ENCODE measurements at regions not wholly inside any gene's neighbourhood (a gene's known extent, or its start where the extent isn't known, plus 50 kb on each side); places are given as distances from the start of the nearest gene placed in this dataset.
"Not testable (repeated sequence)": the region's sequence is repeated elsewhere in the genome, so short reads cannot be mapped to it uniquely, and the experiment has no call there.

GRCh38 chr14:106674093-106674492 lies 1147.7 kb downstream of the TMEM121 start:
- H3K27me3 Mint-ChIP-seq, H3K4me3 Mint-ChIP-seq, H3K36me3 Mint-ChIP-seq, H3K9me3 Mint-ChIP-seq, H3K4me1 Mint-ChIP-seq, H3K27ac Mint-ChIP-seq: not testable (repeated sequence)

GRCh38 chr14:106674509-106675125 lies 1148.2 kb downstream of the TMEM121 start:
- not testable (repeated sequence) for H3K27me3 Mint-ChIP-seq, H3K27ac Mint-ChIP-seq, H3K9me3 Mint-ChIP-seq, H3K36me3 Mint-ChIP-seq, H3K4me1 Mint-ChIP-seq, H3K4me3 Mint-ChIP-seq

- not testable (repeated sequence) for H3K4me1 Mint-ChIP-seq, H3K27ac Mint-ChIP-seq, H3K9me3 Mint-ChIP-seq, H3K4me3 Mint-ChIP-seq, H3K27me3 Mint-ChIP-seq, H3K36me3 Mint-ChIP-seq
Observed at GRCh38 chr14:106675716-106676115, 1149.3 kb downstream of the TMEM121 start.

- no peaks in the 10 kb centered on the region for H3K4me1 Mint-ChIP-seq
- H3K27me3 Mint-ChIP-seq: peaks cover 5% of the 10 kb centered on the region
- no peaks in the 10 kb centered on the region for H3K36me3 Mint-ChIP-seq
- no peaks in the 10 kb centered on the region for H3K9me3 Mint-ChIP-seq
- H3K27ac Mint-ChIP-seq: no peak overlapping the region
- H3K4me3 Mint-ChIP-seq: no peak overlapping the region
Observed at GRCh38 chr14:106679776-106680175, 1153.4 kb downstream of the TMEM121 start.

- Mint-ChIP-seq H3K36me3 (no peaks in the 10 kb centered on the region), H3K4me3 (no peak overlapping the region), H3K9me3 (no peaks in the 10 kb centered on the region), H3K27ac (no peak overlapping the region), H3K27me3 (peaks cover 12% of the 10 kb centered on the region), H3K4me1 (no peaks in the 10 kb centered on the region)
Observed at GRCh38 chr14:106681161-106681560, 1154.8 kb downstream of the TMEM121 start.

- Mint-ChIP-seq H3K4me1 (no peaks in the 10 kb centered on the region), H3K27ac (no peak overlapping the region), H3K36me3 (no peaks in the 10 kb centered on the region), H3K4me3 (no peak overlapping the region), H3K9me3 (no peaks in the 10 kb centered on the region), H3K27me3 (peaks cover 11% of the 10 kb centered on the region)
Observed at GRCh38 chr14:106681568-106681967, 1155.2 kb downstream of the TMEM121 start.

- peaks cover 14% of the 10 kb centered on the region for H3K27me3 Mint-ChIP-seq
- H3K4me1 Mint-ChIP-seq: no peaks in the 10 kb centered on the region
- H3K36me3 Mint-ChIP-seq: no peaks in the 10 kb centered on the region
- no peaks in the 10 kb centered on the region for H3K9me3 Mint-ChIP-seq
- no peak overlapping the region for H3K4me3 Mint-ChIP-seq
- no peak overlapping the region for H3K27ac Mint-ChIP-seq
Observed at GRCh38 chr14:106683631-106684030, 1157.2 kb downstream of the TMEM121 start.

- H3K4me1 Mint-ChIP-seq: peaks cover 12% of the 10 kb centered on the region
- peaks cover 12% of the 10 kb centered on the region for H3K27me3 Mint-ChIP-seq
- H3K9me3 Mint-ChIP-seq: no peaks in the 10 kb centered on the region
- H3K36me3 Mint-ChIP-seq: no peaks in the 10 kb centered on the region
- H3K4me3 Mint-ChIP-seq: no peak overlapping the region
- no peak overlapping the region for H3K27ac Mint-ChIP-seq
Observed at GRCh38 chr14:106686533-106686932, 1160.2 kb downstream of the TMEM121 start.

- Mint-ChIP-seq H3K4me1 (peaks cover 17% of the 10 kb centered on the region), H3K36me3 (no peaks in the 10 kb centered on the region), H3K4me3 (no peak overlapping the region), H3K27me3 (peaks cover 9% of the 10 kb centered on the region), H3K27ac (no peak overlapping the region), H3K9me3 (no peaks in the 10 kb centered on the region)
Observed at GRCh38 chr14:106690333-106690891, 1164.0 kb downstream of the TMEM121 start.

- peaks cover 17% of the 10 kb centered on the region for H3K4me1 Mint-ChIP-seq
Observed at GRCh38 chr14:106691601-106692291, 1165.4 kb downstream of the TMEM121 start.

GRCh38 chr14:106694638-106695393 lies 1168.4 kb downstream of the TMEM121 start:
- no peaks in the 10 kb centered on the region for H3K36me3 Mint-ChIP-seq
- H3K4me1 Mint-ChIP-seq: peaks cover 20% of the 10 kb centered on the region
- H3K27ac Mint-ChIP-seq: peak overlapping the region; percentile 62
- peak overlapping the region; percentile 58 for H3K4me3 Mint-ChIP-seq
- no peaks in the 10 kb centered on the region for H3K9me3 Mint-ChIP-seq
- no peaks in the 10 kb centered on the region for H3K27me3 Mint-ChIP-seq

More at GRCh38 chr14:106691601-106692291, 1165.4 kb downstream of the TMEM121 start:
- Mint-ChIP-seq H3K27me3 (peaks cover 3% of the 10 kb centered on the region), H3K27ac (no peak overlapping the region), H3K4me3 (no peak overlapping the region), H3K9me3 (no peaks in the 10 kb centered on the region), H3K36me3 (no peaks in the 10 kb centered on the region)

- not testable (repeated sequence) for H3K27ac Mint-ChIP-seq, H3K9me3 Mint-ChIP-seq, H3K36me3 Mint-ChIP-seq, H3K27me3 Mint-ChIP-seq, H3K4me3 Mint-ChIP-seq
- H3K4me1 Mint-ChIP-seq: peaks cover 17% of the 10 kb centered on the region
Observed at GRCh38 chr14:106698620-106699267, 1172.4 kb downstream of the TMEM121 start.

GRCh38 chr14:106703651-106704050 lies 1177.3 kb downstream of the TMEM121 start:
- not testable (repeated sequence) for H3K36me3 Mint-ChIP-seq, H3K27ac Mint-ChIP-seq, H3K9me3 Mint-ChIP-seq, H3K4me3 Mint-ChIP-seq, H3K27me3 Mint-ChIP-seq
- peaks cover 13% of the 10 kb centered on the region for H3K4me1 Mint-ChIP-seq

GRCh38 chr14:106706488-106706887 lies 1180.1 kb downstream of the TMEM121 start:
- not testable (repeated sequence) for H3K27ac Mint-ChIP-seq, H3K36me3 Mint-ChIP-seq, H3K4me3 Mint-ChIP-seq, H3K9me3 Mint-ChIP-seq, H3K27me3 Mint-ChIP-seq
- H3K4me1 Mint-ChIP-seq: peaks cover 16% of the 10 kb centered on the region

GRCh38 chr14:106710187-106710586 lies 1183.8 kb downstream of the TMEM121 start:
- H3K4me1 Mint-ChIP-seq: peaks cover 11% of the 10 kb centered on the region
- not testable (repeated sequence) for H3K36me3 Mint-ChIP-seq, H3K9me3 Mint-ChIP-seq, H3K4me3 Mint-ChIP-seq, H3K27me3 Mint-ChIP-seq
- H3K27ac Mint-ChIP-seq: peak overlapping the region; percentile 55

GRCh38 chr14:106712513-106712912 lies 1186.1 kb downstream of the TMEM121 start:
- H3K4me1 Mint-ChIP-seq: peaks cover 15% of the 10 kb centered on the region
- H3K27ac Mint-ChIP-seq, H3K9me3 Mint-ChIP-seq, H3K4me3 Mint-ChIP-seq, H3K27me3 Mint-ChIP-seq, H3K36me3 Mint-ChIP-seq: not testable (repeated sequence)

Measured in activated naive CD4-positive, alpha-beta T cell treated with anti-CD3 and anti-CD28 coated beads, Interleukin-2, amount 50 U/mL, for 24 hours (primary cell).